ENCODE measurements at regions not wholly inside any gene's neighbourhood (a gene's known extent, or its start where the extent isn't known, plus 50 kb on each side); places are given as distances from the start of the nearest gene placed in this dataset.
A peak's percentile ranks its signal among the peaks of the same experiment; 100 is the strongest.

DNA sequence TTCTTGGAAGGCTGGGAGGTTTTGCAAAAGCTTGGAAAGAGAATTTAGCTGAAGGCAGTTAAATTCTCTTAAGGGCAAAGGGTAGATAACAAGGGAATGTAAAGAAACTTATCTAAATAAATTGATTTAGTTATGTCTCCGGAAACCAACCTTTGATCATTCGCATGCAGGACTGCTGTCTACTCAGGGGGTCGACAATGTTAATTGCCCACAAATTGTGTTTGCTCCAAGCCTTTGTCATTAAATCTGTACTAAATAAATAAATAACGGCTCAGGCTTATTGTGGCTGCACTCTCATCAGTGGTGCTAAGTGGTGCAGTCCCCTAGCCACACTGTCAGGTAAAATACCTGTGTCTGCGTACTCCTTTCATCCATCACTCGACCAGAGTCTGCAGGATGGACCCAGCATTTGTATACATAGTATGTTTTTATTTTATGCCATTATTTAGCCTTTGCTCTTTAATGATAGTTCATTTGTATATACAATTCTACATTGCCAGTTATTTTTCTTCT is 497.4 kb upstream of the RASGRP1 start:
- H3K36me3 ChIP-seq (ENCODE audit: control insufficient read depth, insufficient read depth, low read length): no peaks in the 10 kb centered on the region
- Mint-ChIP-seq H3K9me3 (peaks cover 0 to 5% (median 0%) of the 10 kb centered on the region in 7 donors), H3K4me1 (peaks cover 0 to 5% (median 0%) of the 10 kb centered on the region in 4 donors), H3K36me3 (no peaks in the 10 kb centered on the region), H3K27me3 (no peaks in the 10 kb centered on the region), H3K27ac (no peak overlapping the region), H3K4me3 (no peak overlapping the region)
- no peak overlapping the region for H3K4me3 ChIP-seq (ENCODE audit: low read depth, low read length)
- H3K27me3 ChIP-seq (ENCODE audit: control insufficient read depth, insufficient read depth, low read length): no peaks in the 10 kb centered on the region
- ATAC-seq (ENCODE audit: low read depth in 2 of 2) (no peak), DNase-seq (no peak)
- no peaks in the 10 kb centered on the region for H3K4me1 ChIP-seq (ENCODE audit: control insufficient read depth, insufficient read depth, low read length, poor library complexity, severe bottlenecking)
- H3K9me3 ChIP-seq (ENCODE audit: control insufficient read depth in 2 of 2, low read length in 2 of 2): no peaks in the 10 kb centered on the region
- no peak overlapping the region for H3K27ac ChIP-seq (ENCODE audit: insufficient read depth, low read length, poor library complexity, severe bottlenecking)

DNA sequence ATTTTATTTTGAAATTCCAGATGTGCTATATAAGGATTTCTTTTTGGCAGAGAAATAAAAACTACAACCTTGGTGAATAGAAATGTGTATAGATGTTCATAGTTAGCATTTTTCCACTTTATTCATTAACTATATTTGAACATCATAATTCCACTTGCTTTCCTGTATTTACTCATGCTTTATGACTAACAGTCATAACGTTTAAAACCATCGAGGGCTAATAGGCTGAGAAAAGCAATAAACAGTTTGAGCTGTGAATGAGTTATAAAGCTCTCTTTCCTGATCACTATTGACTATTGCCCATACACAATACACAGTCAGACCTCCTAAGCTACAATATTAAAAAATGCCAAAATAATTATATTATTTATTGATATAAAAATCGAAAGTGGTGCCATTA is 502.1 kb upstream of the RASGRP1 start:
- H3K27me3 Mint-ChIP-seq: peaks cover 4% of the 10 kb centered on the region
- H3K36me3 Mint-ChIP-seq: no peaks in the 10 kb centered on the region
- H3K4me1 ChIP-seq (ENCODE audit: control insufficient read depth, insufficient read depth, low read length, poor library complexity, severe bottlenecking): no peaks in the 10 kb centered on the region
- H3K27ac ChIP-seq (ENCODE audit: insufficient read depth, low read length, poor library complexity, severe bottlenecking): no peak overlapping the region
- no peaks in the 10 kb centered on the region for H3K27me3 ChIP-seq (ENCODE audit: control insufficient read depth, insufficient read depth, low read length)
- ATAC-seq (ENCODE audit: low read depth in 2 of 2) (no peak), DNase-seq (no peak)
- no peak overlapping the region for H3K27ac Mint-ChIP-seq
- peaks cover 0 to 4% (median 0%) of the 10 kb centered on the region in 7 donors for H3K9me3 Mint-ChIP-seq
- no peaks in the 10 kb centered on the region for H3K9me3 ChIP-seq (ENCODE audit: control insufficient read depth in 2 of 2, low read length in 2 of 2)
- no peaks in the 10 kb centered on the region for H3K36me3 ChIP-seq (ENCODE audit: control insufficient read depth, insufficient read depth, low read length)
- H3K4me3 Mint-ChIP-seq: no peak overlapping the region
- H3K4me1 Mint-ChIP-seq: peaks cover 0 to 5% (median 0%) of the 10 kb centered on the region in 4 donors
- H3K4me3 ChIP-seq (ENCODE audit: low read depth, low read length): no peak overlapping the region

DNA sequence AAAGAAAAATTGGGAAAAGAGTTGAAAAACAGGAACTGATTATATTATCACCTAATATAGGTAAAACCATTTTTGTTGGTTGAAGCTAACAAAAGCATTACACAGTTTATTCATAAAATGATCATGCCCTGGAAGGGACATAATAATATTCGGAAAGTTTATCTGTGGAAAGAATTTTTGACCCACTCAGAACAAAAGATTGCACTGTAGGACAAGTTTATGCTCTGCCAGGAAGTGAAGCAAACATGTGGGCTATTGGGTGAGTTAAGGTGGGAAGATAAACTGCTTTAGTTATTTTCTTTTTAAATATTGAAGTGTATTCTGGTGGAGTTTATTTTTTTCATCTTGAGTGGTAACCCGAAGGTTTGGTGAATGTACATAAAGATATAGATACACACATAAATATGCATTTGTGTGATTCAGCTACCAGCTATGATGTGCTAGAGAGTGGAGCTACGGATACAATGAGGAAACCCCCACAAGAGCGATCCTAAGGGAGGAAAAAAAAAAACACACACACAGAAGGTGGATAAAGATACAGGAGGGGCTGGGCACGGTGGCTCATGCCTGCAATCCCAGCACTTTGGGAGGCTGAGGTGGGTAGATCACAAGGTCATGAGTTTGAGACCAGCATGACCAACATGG is 506.4 kb upstream of the THBS1 start:
- H3K27me3 Mint-ChIP-seq: peaks cover 10% of the 10 kb centered on the region
- no peak overlapping the region for H3K27ac Mint-ChIP-seq
- Histone ChIP-seq H3K36me3 (ENCODE audit: control insufficient read depth, insufficient read depth, low read length) (no peaks in the 10 kb centered on the region), H3K9me3 (ENCODE audit: control insufficient read depth in 2 of 2, low read length in 2 of 2) (no peaks in the 10 kb centered on the region), H3K4me1 (ENCODE audit: control insufficient read depth, insufficient read depth, low read length, poor library complexity, severe bottlenecking) (no peaks in the 10 kb centered on the region), H3K4me3 (ENCODE audit: low read depth, low read length) (no peak overlapping the region), H3K27ac (ENCODE audit: insufficient read depth, low read length, poor library complexity, severe bottlenecking) (no peak overlapping the region), H3K27me3 (ENCODE audit: control insufficient read depth, insufficient read depth, low read length) (no peaks in the 10 kb centered on the region)
- ATAC-seq (ENCODE audit: low read depth in 2 of 2): no peak
- no peak for DNase-seq
- peak overlapping the region in 1 of 4 donors; percentile 73 for H3K4me3 Mint-ChIP-seq
- no peaks in the 10 kb centered on the region for H3K36me3 Mint-ChIP-seq
- no peaks in the 10 kb centered on the region for H3K4me1 Mint-ChIP-seq
- H3K9me3 Mint-ChIP-seq: peaks cover 0 to 2% (median 0%) of the 10 kb centered on the region in 7 donors

DNA sequence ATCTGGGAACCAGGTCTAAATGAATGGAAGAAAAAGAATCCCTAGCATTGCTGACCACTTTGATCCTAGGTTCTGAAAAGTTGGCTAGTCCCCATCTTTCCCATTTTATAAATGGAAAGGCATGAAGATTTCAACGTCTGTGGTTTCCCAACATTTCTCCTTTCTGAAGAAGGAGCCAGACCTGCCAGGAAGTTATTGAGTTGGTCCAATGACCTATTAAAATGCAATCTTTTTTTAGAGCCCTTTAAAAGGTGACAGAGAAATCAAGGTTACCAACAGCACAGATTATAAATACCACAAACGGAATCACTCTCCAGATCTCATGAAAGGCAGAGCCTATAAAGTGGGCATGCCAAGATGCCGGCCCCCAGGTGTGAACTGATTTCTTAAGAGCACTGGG is 505.6 kb upstream of the THBS1 start:
- DNase-seq (no peak), ATAC-seq (ENCODE audit: low read depth in 2 of 2) (no peak)
- Histone ChIP-seq H3K27me3 (ENCODE audit: control insufficient read depth, insufficient read depth, low read length) (no peaks in the 10 kb centered on the region), H3K36me3 (ENCODE audit: control insufficient read depth, insufficient read depth, low read length) (no peaks in the 10 kb centered on the region), H3K4me1 (ENCODE audit: control insufficient read depth, insufficient read depth, low read length, poor library complexity, severe bottlenecking) (no peaks in the 10 kb centered on the region), H3K4me3 (ENCODE audit: low read depth, low read length) (no peak overlapping the region), H3K27ac (ENCODE audit: insufficient read depth, low read length, poor library complexity, severe bottlenecking) (no peak overlapping the region), H3K9me3 (ENCODE audit: control insufficient read depth in 2 of 2, low read length in 2 of 2) (no peaks in the 10 kb centered on the region)
- Mint-ChIP-seq H3K9me3 (peaks cover 0 to 4% (median 0%) of the 10 kb centered on the region in 7 donors), H3K27me3 (peaks cover 10% of the 10 kb centered on the region), H3K4me3 (no peak overlapping the region), H3K27ac (no peak overlapping the region), H3K36me3 (no peaks in the 10 kb centered on the region), H3K4me1 (no peaks in the 10 kb centered on the region)

DNA sequence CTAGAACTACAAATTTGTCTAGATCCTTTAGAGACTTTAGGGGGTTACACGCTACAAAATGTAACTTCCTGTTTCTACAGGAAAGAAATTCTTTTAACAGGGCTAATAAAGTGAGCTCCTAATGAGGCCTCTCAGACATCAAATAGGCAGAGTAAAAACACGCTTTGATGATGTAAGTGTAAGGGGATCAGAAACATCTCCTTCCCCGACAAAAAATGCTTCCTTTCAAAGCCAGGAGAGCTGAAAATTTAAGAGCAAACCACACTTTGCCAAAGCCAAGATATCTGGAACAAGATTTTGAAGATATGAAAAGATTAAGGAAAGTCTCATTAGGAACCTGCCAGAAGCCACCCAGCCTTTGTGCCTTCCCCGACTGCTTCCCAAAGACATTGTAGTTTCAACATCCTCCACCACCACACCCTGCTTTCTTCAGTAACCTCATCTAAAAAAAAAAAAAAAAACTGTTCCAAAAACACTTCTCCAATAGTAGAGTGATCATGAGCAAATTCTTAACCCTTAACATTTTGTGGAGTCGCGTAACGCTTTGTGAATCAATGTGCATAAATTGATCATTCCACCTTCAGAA is 505.0 kb upstream of the THBS1 start:
- no peaks in the 10 kb centered on the region for H3K4me1 Mint-ChIP-seq
- H3K9me3 Mint-ChIP-seq: peaks cover 0 to 6% (median 0%) of the 10 kb centered on the region in 7 donors
- Histone ChIP-seq H3K9me3 (ENCODE audit: control insufficient read depth in 2 of 2, low read length in 2 of 2) (no peaks in the 10 kb centered on the region), H3K4me3 (ENCODE audit: low read depth, low read length) (no peak overlapping the region), H3K27me3 (ENCODE audit: control insufficient read depth, insufficient read depth, low read length) (no peaks in the 10 kb centered on the region), H3K4me1 (ENCODE audit: control insufficient read depth, insufficient read depth, low read length, poor library complexity, severe bottlenecking) (no peaks in the 10 kb centered on the region), H3K27ac (ENCODE audit: insufficient read depth, low read length, poor library complexity, severe bottlenecking) (no peak overlapping the region), H3K36me3 (ENCODE audit: control insufficient read depth, insufficient read depth, low read length) (no peaks in the 10 kb centered on the region)
- no peaks in the 10 kb centered on the region for H3K36me3 Mint-ChIP-seq
- H3K27ac Mint-ChIP-seq: no peak overlapping the region
- DNase-seq (no peak), ATAC-seq (ENCODE audit: low read depth in 2 of 2) (no peak)
- H3K4me3 Mint-ChIP-seq: no peak overlapping the region
- H3K27me3 Mint-ChIP-seq: peaks cover 10% of the 10 kb centered on the region

DNA sequence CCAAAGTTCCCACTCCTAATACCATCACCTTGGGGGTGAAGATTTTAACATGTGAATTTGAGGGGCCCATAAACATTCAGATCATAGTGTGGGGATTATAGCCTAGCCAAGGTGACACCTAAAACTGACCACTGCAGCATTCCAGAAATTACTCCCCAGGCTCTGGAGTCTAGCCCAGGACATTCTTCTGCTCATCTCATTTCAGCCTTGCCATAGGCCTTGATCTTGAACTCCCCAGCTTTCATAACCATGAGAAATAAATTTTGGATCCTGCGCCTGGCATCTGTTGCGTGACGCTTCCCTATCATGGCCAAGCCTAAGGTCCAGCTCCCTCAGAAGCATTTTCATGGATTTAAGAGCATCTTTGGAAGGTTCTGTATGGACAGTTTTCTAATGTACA is 502.9 kb upstream of the THBS1 start:
- Histone ChIP-seq H3K4me1 (ENCODE audit: control insufficient read depth, insufficient read depth, low read length, poor library complexity, severe bottlenecking) (no peaks in the 10 kb centered on the region), H3K9me3 (ENCODE audit: control insufficient read depth in 2 of 2, low read length in 2 of 2) (no peaks in the 10 kb centered on the region), H3K27ac (ENCODE audit: insufficient read depth, low read length, poor library complexity, severe bottlenecking) (no peak overlapping the region), H3K36me3 (ENCODE audit: control insufficient read depth, insufficient read depth, low read length) (no peaks in the 10 kb centered on the region), H3K27me3 (ENCODE audit: control insufficient read depth, insufficient read depth, low read length) (no peaks in the 10 kb centered on the region), H3K4me3 (ENCODE audit: low read depth, low read length) (no peak overlapping the region)
- H3K27me3 Mint-ChIP-seq: peaks cover 10% of the 10 kb centered on the region
- ATAC-seq (ENCODE audit: low read depth in 2 of 2) (no peak), DNase-seq (no peak)
- H3K27ac Mint-ChIP-seq: no peak overlapping the region
- peaks cover 0 to 5% (median 0%) of the 10 kb centered on the region in 7 donors for H3K9me3 Mint-ChIP-seq
- H3K36me3 Mint-ChIP-seq: no peaks in the 10 kb centered on the region
- H3K4me3 Mint-ChIP-seq: no peak overlapping the region
- H3K4me1 Mint-ChIP-seq: no peaks in the 10 kb centered on the region

DNA sequence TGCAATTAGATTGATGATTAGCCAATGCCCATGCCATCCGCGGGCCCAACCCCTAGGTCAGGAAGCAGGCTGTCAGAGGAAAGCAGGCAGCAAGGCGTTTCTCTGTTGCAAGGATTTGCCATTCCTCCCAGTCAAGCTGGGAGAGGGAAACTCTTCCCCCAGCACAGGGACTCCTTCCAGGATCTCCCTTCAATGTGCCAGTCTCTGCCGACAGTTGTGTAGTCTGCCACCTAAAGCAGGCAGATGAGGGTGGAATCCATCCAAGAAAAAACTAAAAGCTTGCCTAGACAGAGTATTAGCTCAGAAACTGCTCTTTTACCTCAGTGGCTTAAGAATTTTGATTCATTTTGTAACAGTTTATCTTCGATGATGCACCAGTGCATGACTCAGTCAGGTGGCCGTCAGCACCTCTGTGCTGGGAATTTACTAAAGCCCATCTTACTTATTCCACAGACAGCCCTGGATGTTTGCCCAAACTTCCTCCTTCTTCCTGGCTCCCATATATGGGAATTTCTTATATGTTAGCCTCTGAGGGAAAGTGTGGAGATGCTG is 501.5 kb upstream of the THBS1 start:
- H3K36me3 Mint-ChIP-seq: no peaks in the 10 kb centered on the region
- Histone ChIP-seq H3K4me3 (ENCODE audit: low read depth, low read length) (no peak overlapping the region), H3K36me3 (ENCODE audit: control insufficient read depth, insufficient read depth, low read length) (no peaks in the 10 kb centered on the region), H3K27me3 (ENCODE audit: control insufficient read depth, insufficient read depth, low read length) (no peaks in the 10 kb centered on the region), H3K4me1 (ENCODE audit: control insufficient read depth, insufficient read depth, low read length, poor library complexity, severe bottlenecking) (no peaks in the 10 kb centered on the region), H3K27ac (ENCODE audit: insufficient read depth, low read length, poor library complexity, severe bottlenecking) (no peak overlapping the region), H3K9me3 (ENCODE audit: control insufficient read depth in 2 of 2, low read length in 2 of 2) (no peaks in the 10 kb centered on the region)
- H3K27me3 Mint-ChIP-seq: peaks cover 10% of the 10 kb centered on the region
- peaks cover 0 to 5% (median 0%) of the 10 kb centered on the region in 7 donors for H3K9me3 Mint-ChIP-seq
- H3K4me3 Mint-ChIP-seq: no peak overlapping the region
- H3K27ac Mint-ChIP-seq: no peak overlapping the region
- ATAC-seq (ENCODE audit: low read depth in 2 of 2) (no peak), DNase-seq (no peak)
- no peaks in the 10 kb centered on the region for H3K4me1 Mint-ChIP-seq

DNA sequence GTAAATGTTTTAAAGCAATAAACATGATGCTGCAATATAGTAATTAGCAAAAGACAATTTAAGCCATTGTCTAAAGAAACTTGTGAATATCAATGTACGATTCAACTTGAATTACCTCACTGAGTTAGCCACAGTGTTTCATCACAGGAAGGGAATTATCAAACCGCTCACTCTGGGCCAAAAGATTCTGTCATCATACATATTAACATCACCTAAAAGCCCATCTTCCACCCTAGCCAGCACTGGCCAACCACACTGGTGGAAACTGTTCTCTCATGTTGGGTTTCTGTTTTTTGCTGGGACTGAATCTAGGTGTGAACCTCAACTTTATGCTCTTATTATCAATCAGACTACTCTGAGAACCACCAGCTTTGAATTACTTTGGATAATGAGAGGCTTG is 497.7 kb upstream of the THBS1 start:
- H3K36me3 Mint-ChIP-seq: no peaks in the 10 kb centered on the region
- Histone ChIP-seq H3K27me3 (ENCODE audit: control insufficient read depth, insufficient read depth, low read length) (no peaks in the 10 kb centered on the region), H3K9me3 (ENCODE audit: control insufficient read depth in 2 of 2, low read length in 2 of 2) (no peaks in the 10 kb centered on the region), H3K4me3 (ENCODE audit: low read depth, low read length) (no peak overlapping the region), H3K4me1 (ENCODE audit: control insufficient read depth, insufficient read depth, low read length, poor library complexity, severe bottlenecking) (no peaks in the 10 kb centered on the region), H3K36me3 (ENCODE audit: control insufficient read depth, insufficient read depth, low read length) (no peaks in the 10 kb centered on the region), H3K27ac (ENCODE audit: insufficient read depth, low read length, poor library complexity, severe bottlenecking) (no peak overlapping the region)
- H3K4me1 Mint-ChIP-seq: no peaks in the 10 kb centered on the region
- no peak overlapping the region for H3K4me3 Mint-ChIP-seq
- DNase-seq (no peak), ATAC-seq (ENCODE audit: low read depth in 2 of 2) (no peak)
- peaks cover 0 to 5% (median 0%) of the 10 kb centered on the region in 7 donors for H3K9me3 Mint-ChIP-seq
- H3K27ac Mint-ChIP-seq: no peak overlapping the region
- peaks cover 16% of the 10 kb centered on the region for H3K27me3 Mint-ChIP-seq
